Thyroid gland (tissue), 4 donors: ENCODE measurements at regions not wholly inside any gene's neighbourhood (a gene's known extent, or its start where the extent isn't known, plus 50 kb on each side); places are given as distances from the start of the nearest gene placed in this dataset.

Source experiments
- POLR2A ChIP-seq, 2 donors: fragments of 450-650 bp; IDR thresholded peaks; one replicate each; pipeline ENCODE4 v1.6.1; 2017; ENCODE audit warnings: antibody characterized with exemption in 2 of 2, mild to moderate bottlenecking in 2 of 2, moderate library complexity in 1 of 2
- TF ChIP-seq, protein P1 (sequence below), 6 experiments: fragments of 200-600 bp in 3 of 6; fragments of 450-650 bp in 3 of 6; sonication (generic) in 3 of 6; IDR thresholded peaks; one replicate each; pipeline ENCODE4 v1.5.1; 2016 to 2019; ENCODE audit warnings: antibody characterized with exemption in 6 of 6, mild to moderate bottlenecking in 2 of 6, inconsistent platforms in 1 of 6, moderate library complexity in 1 of 6

DNA sequence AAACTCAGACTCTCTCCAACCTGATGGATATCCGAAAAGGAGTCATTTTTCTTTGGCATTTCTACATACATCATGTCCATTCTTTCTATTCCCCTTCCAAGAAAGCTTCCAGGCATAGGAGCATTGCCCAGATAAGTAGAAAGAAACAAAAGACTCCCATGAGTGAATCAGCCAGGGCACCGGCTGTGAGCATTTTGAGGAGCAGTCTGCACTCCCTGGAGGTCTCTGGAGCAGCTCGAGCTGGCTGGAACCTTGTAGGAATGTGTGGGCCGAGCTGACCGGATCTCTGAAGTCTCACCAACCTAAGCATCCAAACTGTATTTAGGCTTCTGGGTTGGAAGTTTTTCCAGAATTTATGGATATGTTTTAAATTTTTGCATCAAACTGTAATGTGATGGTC, 161.4 kb upstream of the TRPC7 start:
- TF ChIP-seq, protein P1, sequence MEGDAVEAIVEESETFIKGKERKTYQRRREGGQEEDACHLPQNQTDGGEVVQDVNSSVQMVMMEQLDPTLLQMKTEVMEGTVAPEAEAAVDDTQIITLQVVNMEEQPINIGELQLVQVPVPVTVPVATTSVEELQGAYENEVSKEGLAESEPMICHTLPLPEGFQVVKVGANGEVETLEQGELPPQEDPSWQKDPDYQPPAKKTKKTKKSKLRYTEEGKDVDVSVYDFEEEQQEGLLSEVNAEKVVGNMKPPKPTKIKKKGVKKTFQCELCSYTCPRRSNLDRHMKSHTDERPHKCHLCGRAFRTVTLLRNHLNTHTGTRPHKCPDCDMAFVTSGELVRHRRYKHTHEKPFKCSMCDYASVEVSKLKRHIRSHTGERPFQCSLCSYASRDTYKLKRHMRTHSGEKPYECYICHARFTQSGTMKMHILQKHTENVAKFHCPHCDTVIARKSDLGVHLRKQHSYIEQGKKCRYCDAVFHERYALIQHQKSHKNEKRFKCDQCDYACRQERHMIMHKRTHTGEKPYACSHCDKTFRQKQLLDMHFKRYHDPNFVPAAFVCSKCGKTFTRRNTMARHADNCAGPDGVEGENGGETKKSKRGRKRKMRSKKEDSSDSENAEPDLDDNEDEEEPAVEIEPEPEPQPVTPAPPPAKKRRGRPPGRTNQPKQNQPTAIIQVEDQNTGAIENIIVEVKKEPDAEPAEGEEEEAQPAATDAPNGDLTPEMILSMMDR (IDR thresholded peaks at IDR 0.05): no peak
- TF ChIP-seq POLR2A (IDR thresholded peaks at IDR 0.05): no peak
